KBM-7 (cell line): ENCODE measurements at regions not wholly inside any gene's neighbourhood (a gene's known extent, or its start where the extent isn't known, plus 50 kb on each side); places are given as distances from the start of the nearest gene placed in this dataset.
"Not testable (repeated sequence)": the region's sequence is repeated elsewhere in the genome, so short reads cannot be mapped to it uniquely, and the experiment has no call there.

Experiments
- DNase-seq: peaks from one replicate; pipeline ENCODE4 v3.0.0-alpha.2; 2015
- in situ Hi-C: fragments of 300-500 bp; cut with MboI; formaldehyde crosslinking; loops from 2 replicates; pipeline ENCODE4 v1.14.3; 2020; ENCODE audit warnings: low sequenced_read_pairs, low pct_unique_long_range_greater_than_20kb, mixed read lengths

GRCh38 chr20:47973519-47974233, 188.4 kb upstream of the SULF2 start:
- in situ Hi-C loops: no loop called here
- DNase-seq: no peak

- no peak for DNase-seq
- in situ Hi-C loops: no loop called here
Measured at GRCh38 chr20:47972916-47973309, 187.6 kb upstream of the SULF2 start.

GRCh38 chr20:47972297-47972915, 187.1 kb upstream of the SULF2 start:
- in situ Hi-C loops, DNase-seq: not testable (repeated sequence)

- no peak for DNase-seq
- in situ Hi-C loops: no loop called here
Measured at GRCh38 chr20:47971058-47971791, 185.9 kb upstream of the SULF2 start.

- in situ Hi-C loops: no loop called here
- no peak for DNase-seq
Measured at GRCh38 chr20:47970282-47970903, 185.1 kb upstream of the SULF2 start.

GRCh38 chr20:47969426-47969825, 184.1 kb upstream of the SULF2 start:
- no peak for DNase-seq
- in situ Hi-C loops: no loop called here

GRCh38 chr20:47968541-47969310, 183.4 kb upstream of the SULF2 start:
- no peak for DNase-seq
- in situ Hi-C loops: no loop called here

- in situ Hi-C loops: no loop called here
- DNase-seq: no peak
Measured at GRCh38 chr20:47964149-47964548, 178.9 kb upstream of the SULF2 start.

GRCh38 chr20:47963022-47963421, 177.7 kb upstream of the SULF2 start:
- in situ Hi-C loops: no loop called here
- no peak for DNase-seq

GRCh38 chr20:47962286-47962963, 177.1 kb upstream of the SULF2 start:
- no peak for DNase-seq
- in situ Hi-C loops: no loop called here

GRCh38 chr20:47960769-47961541, 175.7 kb upstream of the SULF2 start:
- in situ Hi-C loops: no loop called here
- DNase-seq: no peak

GRCh38 chr20:47960277-47960676, 175.0 kb upstream of the SULF2 start:
- DNase-seq: no peak
- in situ Hi-C loops: no loop called here

GRCh38 chr20:47957989-47958801, 172.9 kb upstream of the SULF2 start:
- in situ Hi-C loops, DNase-seq: not testable (repeated sequence)

- in situ Hi-C loops: no loop called here
Measured at GRCh38 chr20:47957135-47957534, 171.9 kb upstream of the SULF2 start.

GRCh38 chr20:47956268-47956995, 171.2 kb upstream of the SULF2 start:
- in situ Hi-C loops: no loop called here
- DNase-seq: no peak

More at GRCh38 chr20:47957135-47957534, 171.9 kb upstream of the SULF2 start:
- DNase-seq: no peak

- DNase-seq: no peak
- in situ Hi-C loops: no loop called here
Measured at GRCh38 chr20:47953471-47953870, 168.2 kb upstream of the SULF2 start.
